ENCODE measurements at regions not wholly inside any gene's neighbourhood (a gene's known extent, or its start where the extent isn't known, plus 50 kb on each side); places are given as distances from the start of the nearest gene placed in this dataset.

DNA sequence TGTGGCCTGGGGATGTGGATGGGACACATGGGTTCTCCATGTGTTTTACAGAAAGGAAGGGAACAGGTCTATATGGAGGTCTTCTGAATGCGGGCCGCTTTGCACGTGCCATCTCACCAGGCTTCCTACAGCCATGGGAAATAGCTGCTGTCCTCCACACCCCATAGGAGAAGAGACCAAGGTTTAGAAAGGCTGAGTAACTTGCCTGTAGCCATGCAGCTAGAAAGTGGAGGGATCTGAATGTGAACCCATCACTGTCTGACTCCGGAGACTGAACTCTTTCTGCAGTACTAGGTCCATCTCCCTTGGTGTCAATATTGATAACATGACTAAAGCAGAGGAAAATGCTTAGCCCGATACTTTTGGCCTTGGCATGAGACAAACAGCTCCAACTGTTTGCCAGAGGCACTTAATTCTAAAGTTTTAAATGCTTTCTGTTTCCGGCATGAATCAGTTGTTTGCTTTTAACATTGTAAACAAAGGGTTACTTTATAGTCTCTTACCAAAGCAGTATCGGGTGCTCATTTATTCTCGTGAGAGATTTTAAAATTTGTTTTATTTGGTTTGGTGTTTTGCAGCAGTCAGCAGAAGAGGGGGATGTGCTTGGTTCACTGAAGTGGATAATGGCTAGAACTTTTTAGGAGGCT, 64.8 kb upstream of the LOXL4 start:
- no peak for DNase-seq

DNA sequence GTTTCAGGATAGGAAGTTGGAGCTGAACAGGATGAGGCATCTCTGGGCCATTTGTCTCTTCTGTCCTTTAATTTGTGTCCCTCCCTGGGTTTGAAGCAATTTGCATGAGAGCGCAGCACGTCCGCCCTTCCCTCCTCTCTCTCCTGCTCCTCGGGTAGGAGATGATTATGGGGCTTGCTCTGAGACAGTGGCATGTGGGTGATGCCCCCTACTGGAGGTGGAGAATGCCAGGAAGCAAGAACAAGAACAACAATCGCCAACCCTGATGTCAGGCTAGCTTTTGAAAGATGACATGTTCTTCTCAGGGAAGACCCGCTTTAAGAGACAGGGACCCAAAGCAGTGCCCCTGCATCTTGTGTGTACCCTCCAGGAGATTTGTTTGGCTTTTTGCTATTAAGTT, 63.9 kb upstream of the LOXL4 start:
- no peak for DNase-seq

GRCh38 chr10:98330987-98331386, 63.0 kb upstream of the LOXL4 start:
- DNase-seq = no peak

DNA sequence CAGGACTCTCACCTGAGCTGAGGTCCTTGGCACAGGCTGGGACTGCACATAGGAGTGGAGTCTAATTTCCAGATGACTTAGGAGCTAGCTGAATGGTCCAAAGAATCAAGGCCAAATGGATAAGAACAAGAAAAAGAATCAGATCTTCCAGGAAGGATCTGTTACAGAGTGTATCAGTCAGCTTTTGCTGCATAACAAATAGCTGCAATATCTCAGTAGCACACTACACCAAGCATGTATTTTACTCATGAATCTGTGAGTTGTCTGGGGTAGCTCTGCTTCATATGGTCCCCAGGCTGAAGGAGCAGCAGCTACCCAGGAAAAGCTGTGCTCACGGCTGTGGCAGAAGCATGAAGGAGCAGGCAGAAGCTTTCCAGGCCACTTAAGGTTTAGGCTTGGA, 60.6 kb upstream of the LOXL4 start:
- no peak for DNase-seq

GRCh38 chr10:98328163-98328562, 60.2 kb upstream of the LOXL4 start:
- no peak for DNase-seq

DNA sequence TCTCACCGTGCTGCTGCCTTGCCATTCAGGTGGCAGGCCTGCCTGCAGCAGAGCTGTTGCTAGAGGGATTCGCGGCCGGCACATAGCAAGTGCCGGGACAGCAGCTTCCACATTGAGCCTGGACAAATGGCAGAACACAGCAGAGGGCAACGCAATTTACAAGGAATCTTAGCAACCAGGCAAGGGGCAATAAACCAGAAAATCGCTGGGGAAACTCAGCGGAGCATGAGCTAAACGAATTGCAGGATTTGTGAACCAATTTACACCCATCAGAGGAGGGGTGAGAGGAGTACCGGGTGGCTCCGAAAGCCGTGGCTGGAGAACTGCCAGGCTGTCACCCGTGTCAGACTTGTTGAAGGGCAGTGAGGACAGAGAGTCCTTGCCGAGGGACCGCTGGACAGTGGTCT, 58.6 kb upstream of the LOXL4 start:
- DNase-seq = no peak

DNA sequence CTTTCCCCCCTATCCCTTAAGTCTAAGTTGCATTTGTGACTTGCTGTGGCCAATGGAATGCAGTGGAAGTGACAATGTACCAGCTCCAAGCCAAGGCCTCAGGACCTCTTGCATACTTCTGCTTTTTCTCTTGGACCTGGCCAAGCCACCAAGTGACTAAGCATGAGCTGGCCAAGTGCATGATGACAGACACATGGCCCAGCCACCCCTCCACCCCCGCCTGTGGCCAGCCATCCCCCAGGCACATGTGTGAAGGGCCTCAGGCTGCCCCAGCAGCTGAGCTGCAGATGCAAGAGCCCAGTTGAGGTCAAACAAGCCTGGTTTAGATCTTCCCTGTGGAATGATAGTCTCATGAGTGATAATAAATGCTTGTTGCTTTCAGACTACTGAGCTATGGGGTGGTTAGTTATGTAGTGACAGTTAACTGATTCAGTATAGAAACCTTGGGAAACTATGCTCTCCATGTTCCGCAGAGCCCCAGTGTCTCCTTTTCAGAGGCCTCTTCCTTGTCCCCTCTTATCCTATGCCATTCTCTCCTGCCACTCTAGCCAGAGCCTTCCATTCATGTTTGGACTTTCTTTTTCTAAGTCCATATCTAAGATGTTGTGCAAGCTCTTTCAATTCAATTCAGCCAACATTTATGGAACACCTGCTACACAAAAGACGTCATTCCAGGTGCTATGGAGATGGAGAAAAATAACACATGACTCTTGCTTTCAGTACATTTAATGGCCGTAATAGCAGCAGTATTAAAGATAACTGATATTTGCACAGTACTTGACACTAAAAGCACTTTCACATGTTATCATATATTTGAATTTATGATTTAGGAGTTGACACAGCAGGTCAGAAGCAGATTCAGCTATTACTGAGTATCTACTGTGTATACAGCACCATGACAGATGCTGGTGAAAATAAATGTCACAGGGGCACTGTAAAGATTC, 55.5 kb upstream of the LOXL4 start:
- peak; percentile 95 for DNase-seq

- DNase-seq = no peak
These were observed 53.3 kb upstream of the LOXL4 start for GRCh38 chr10:98321186-98321780.

DNA sequence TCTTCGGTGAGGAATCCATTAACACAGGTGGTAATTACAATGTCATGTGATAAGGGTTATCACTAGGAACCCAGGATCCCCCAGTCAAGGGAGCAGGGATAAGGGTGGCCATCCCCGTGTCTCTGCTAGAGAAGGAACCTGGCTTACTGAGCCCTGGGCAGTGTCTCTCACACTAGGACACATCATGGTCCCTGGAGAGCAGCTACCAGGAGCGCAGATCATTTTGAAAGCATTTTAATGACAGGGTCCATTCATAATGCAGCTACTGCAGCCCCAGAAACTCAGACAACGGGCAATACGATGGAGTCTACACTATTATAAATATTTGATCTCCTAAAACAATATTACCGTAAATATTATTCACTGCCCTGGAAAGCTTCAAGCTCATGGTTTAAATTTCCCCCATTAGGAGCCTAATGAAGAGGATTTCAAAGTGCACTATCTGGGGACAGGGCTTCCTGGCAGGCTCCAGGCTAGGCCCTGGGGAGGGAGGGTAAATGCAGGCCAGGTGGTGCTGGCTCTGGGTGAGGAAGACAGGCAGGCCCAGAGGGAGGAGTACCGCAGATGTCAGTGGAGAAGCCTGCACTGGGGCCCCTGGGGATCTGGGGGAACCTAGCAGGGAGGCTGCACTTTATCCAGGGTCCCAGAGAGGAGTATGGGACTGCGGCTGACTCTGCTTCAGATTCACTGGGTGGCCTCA, 52.6 kb upstream of the LOXL4 start:
- no peak for DNase-seq

DNA sequence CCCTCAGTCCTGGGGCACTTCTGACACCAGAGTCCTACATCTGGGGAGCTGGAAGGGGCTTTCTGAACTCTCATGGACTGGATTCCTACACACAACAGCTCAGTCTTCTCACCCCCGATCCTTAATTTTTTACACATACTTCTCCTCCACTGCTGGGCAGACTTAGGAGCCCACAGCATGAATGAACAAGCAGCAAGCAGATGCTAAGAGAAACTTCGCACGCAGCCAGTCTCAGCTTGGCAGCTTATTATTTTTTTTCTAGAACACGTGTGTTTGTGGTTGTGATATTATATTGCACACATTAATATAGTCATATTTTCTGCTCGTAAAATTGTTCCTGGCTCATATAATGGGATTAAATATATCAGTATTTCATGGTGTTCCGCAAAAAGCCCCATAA, 50.9 kb upstream of the LOXL4 start:
- peak; percentile 50 for DNase-seq

Measured in fibroblast of skin of right quadriceps (primary cell).